SW480 (cell line): ENCODE measurements at regions not wholly inside any gene's neighbourhood (a gene's known extent, or its start where the extent isn't known, plus 50 kb on each side); places are given as distances from the start of the nearest gene placed in this dataset.
"Not testable (repeated sequence)": the region's sequence is repeated elsewhere in the genome, so short reads cannot be mapped to it uniquely, and the experiment has no call there.

Experiments used
- DNase-seq: peaks from one replicate; pipeline ENCODE4 v3.0.0-alpha.2; 2016; ENCODE audit warnings: low spot score

- DNase-seq = no peak
Observed at GRCh38 chr6:14567842-14568241, 450.3 kb downstream of the CD83 start.

GRCh38 chr6:14569394-14569793, 451.8 kb downstream of the CD83 start:
- no peak for DNase-seq

GRCh38 chr6:14569874-14570273, 452.3 kb downstream of the CD83 start:
- not testable (repeated sequence) for DNase-seq

- DNase-seq = no peak
Observed at GRCh38 chr6:14571001-14571400, 453.4 kb downstream of the CD83 start.

GRCh38 chr6:14571746-14572145, 454.2 kb downstream of the CD83 start:
- DNase-seq = no peak

- no peak for DNase-seq
Observed at GRCh38 chr6:14573267-14573666, 455.7 kb downstream of the CD83 start.

GRCh38 chr6:14573703-14574290, 456.2 kb downstream of the CD83 start:
- no peak for DNase-seq

GRCh38 chr6:14575961-14576360, 458.4 kb downstream of the CD83 start:
- no peak for DNase-seq

- DNase-seq = no peak
Observed at GRCh38 chr6:14578994-14579393, 461.4 kb downstream of the CD83 start.

GRCh38 chr6:14582749-14583148, 465.2 kb downstream of the CD83 start:
- no peak for DNase-seq

GRCh38 chr6:14583826-14584225, 466.3 kb downstream of the CD83 start:
- no peak for DNase-seq

GRCh38 chr6:14584450-14584849, 466.9 kb downstream of the CD83 start:
- DNase-seq = no peak

- no peak for DNase-seq
Observed at GRCh38 chr6:14585689-14586088, 468.1 kb downstream of the CD83 start.

- no peak for DNase-seq
Observed at GRCh38 chr6:14589175-14589574, 471.6 kb downstream of the CD83 start.

GRCh38 chr6:14590586-14590985, 473.0 kb downstream of the CD83 start:
- no peak for DNase-seq

- no peak for DNase-seq
Observed at GRCh38 chr6:14591998-14592397, 474.4 kb downstream of the CD83 start.

GRCh38 chr6:14593286-14593685, 475.7 kb downstream of the CD83 start:
- DNase-seq = no peak

- DNase-seq = no peak
Observed at GRCh38 chr6:14595751-14596150, 478.2 kb downstream of the CD83 start.

- DNase-seq = peak; percentile 97
Observed at GRCh38 chr6:14596410-14596809, 478.8 kb downstream of the CD83 start.

- no peak for DNase-seq
Observed at GRCh38 chr6:14597090-14597489, 479.5 kb downstream of the CD83 start.

- DNase-seq = no peak
Observed at GRCh38 chr6:14598017-14598864, 480.7 kb downstream of the CD83 start.

- not testable (repeated sequence) for DNase-seq
Observed at GRCh38 chr6:14600306-14600705, 482.7 kb downstream of the CD83 start.

GRCh38 chr6:14601490-14601889, 483.9 kb downstream of the CD83 start:
- no peak for DNase-seq

GRCh38 chr6:14606353-14606752, 488.8 kb downstream of the CD83 start:
- no peak for DNase-seq
